ENCODE measurements at regions not wholly inside any gene's neighbourhood (a gene's known extent, or its start where the extent isn't known, plus 50 kb on each side); places are given as distances from the start of the nearest gene placed in this dataset.
"Not testable (repeated sequence)": the region's sequence is repeated elsewhere in the genome, so short reads cannot be mapped to it uniquely, and the experiment has no call there.

GRCh38 chr4:49517485-49518205, 531.6 kb downstream of the CWH43 start:
- TF ChIP-seq CTCF (IDR thresholded peaks at IDR 0.05 in 8 of 11, conservative IDR thresholded peaks at IDR 0.05 in 3 of 11); POLR2AphosphoS5 (IDR thresholded peaks at IDR 0.05): not testable (repeated sequence)

All from spleen (tissue), 7 donors.